K562 (cell line): ENCODE measurements at regions not wholly inside any gene's neighbourhood (a gene's known extent, or its start where the extent isn't known, plus 50 kb on each side); places are given as distances from the start of the nearest gene placed in this dataset.

Experiments used
- ATF1 ChIP-seq, 2 experiments: fragments of 450-650 bp in 1 of 2; IDR thresholded peaks; 2 replicates each; pipeline ENCODE4 v1.6.1; 2016; ENCODE audit warnings: missing compliant biosample characterization in 1 of 2, missing genetic modification characterization in 1 of 2
- ATF7 ChIP-seq: fragments of 450-650 bp; IDR thresholded peaks from 2 replicates; pipeline ENCODE4 v1.7.1; 2014; ENCODE audit warnings: mild to moderate bottlenecking, moderate library complexity
- C11orf30 ChIP-seq: fragments of 450-650 bp; IDR thresholded peaks from 2 replicates; pipeline ENCODE4 v1.6.1; 2016; ENCODE audit warnings: low read depth, mild to moderate bottlenecking
- CBFA2T3 ChIP-seq: fragments of 450-650 bp; IDR thresholded peaks from 2 replicates; pipeline ENCODE4 v1.6.1; 2017
- ERF ChIP-seq: fragments of 450-650 bp; formaldehyde crosslinking; IDR thresholded peaks from 2 replicates; pipeline ENCODE4 v1.4.0; 2020; ENCODE audit warnings: mild to moderate bottlenecking, mixed read lengths
- ID3 ChIP-seq, 2 experiments: fragments of 250-450 bp in 1 of 2; fragments of 450-650 bp in 1 of 2; sonication (Bioruptor Pico) in 1 of 2; IDR thresholded peaks; 2 replicates each; pipeline versions ENCODE4 v1.6.1 to v1.8.0; 2016 to 2021; ENCODE audit warnings: mild to moderate bottlenecking in 2 of 2, moderate library complexity in 2 of 2, missing compliant biosample characterization in 1 of 2, missing genetic modification characterization in 1 of 2
- MAFF ChIP-seq: IDR thresholded peaks from 2 replicates; pipeline ENCODE4 v1.6.1; 2012; ENCODE audit warnings: low read length, improper control_type of control experiment
- MYNN ChIP-seq, 2 experiments: sonication (generic); formaldehyde crosslinking in 1 of 2; IDR thresholded peaks; 2 replicates each; pipeline versions ENCODE4 v1.5.0 to v1.6.1; 2016 to 2020; ENCODE audit warnings: antibody characterized with exemption in 1 of 2, missing genetic modification reagents in 1 of 2
- NKRF ChIP-seq: fragments of 450-650 bp; IDR thresholded peaks from 2 replicates; pipeline ENCODE4 v1.6.1; 2016; ENCODE audit warnings: borderline replicate concordance
- RBBP5 ChIP-seq: fragments of 200-600 bp; sonication (generic); IDR thresholded peaks from 2 replicates; pipeline ENCODE4 v1.6.1; 2012; ENCODE audit warnings: borderline replicate concordance, mild to moderate bottlenecking, low read length, control low read depth, inconsistent platforms; ENCODE audit not compliant: insufficient read depth, poor library complexity, severe bottlenecking
- TCF3 ChIP-seq: sonication (generic); formaldehyde crosslinking; IDR thresholded peaks from 2 replicates; pipeline ENCODE4 v1.4.0; 2020; ENCODE audit warnings: mild to moderate bottlenecking, missing genetic modification reagents
- TCFL5 ChIP-seq: fragments of 250-450 bp; sonication (Bioruptor Pico); conservative IDR thresholded peaks from 2 replicates; pipeline ENCODE4 v1.6.1; 2021; ENCODE audit warnings: mild to moderate bottlenecking, moderate library complexity, matching md5 sums
- TOE1 ChIP-seq, 2 experiments: fragments of 450-650 bp in 1 of 2; sonication (generic) in 1 of 2; formaldehyde crosslinking in 1 of 2; IDR thresholded peaks; 2 replicates each; pipeline versions ENCODE4 v1.7.1 to v1.8.0; 2016 to 2022; ENCODE audit warnings: borderline replicate concordance in 2 of 2, mild to moderate bottlenecking in 2 of 2, antibody characterized with exemption in 1 of 2, inconsistent platforms in 1 of 2, low read depth in 1 of 2, missing genetic modification reagents in 1 of 2, moderate library complexity in 1 of 2
- ZNF583 ChIP-seq: fragments of 250-450 bp; sonication (Bioruptor Pico); IDR thresholded peaks from 2 replicates; pipeline ENCODE4 v1.4.0; 2020
- ZNF589 ChIP-seq: fragments of 200-800 bp; sonication (Bioruptor generic); IDR thresholded peaks from 2 replicates; pipeline ENCODE4 v1.6.1; 2016; ENCODE audit warnings: low read depth, missing genetic modification characterization, missing compliant biosample characterization
- ZNF766 ChIP-seq: fragments of 200-800 bp; sonication (Bioruptor generic); conservative IDR thresholded peaks from 2 replicates; pipeline ENCODE4 v1.6.1; 2016; ENCODE audit warnings: missing genetic modification characterization, missing compliant biosample characterization
- TF ChIP-seq, protein P1 (sequence below), 2 experiments: IDR thresholded peaks; 2 replicates each; pipeline ENCODE4 v1.6.1; 2012; ENCODE audit warnings: improper control_type of control experiment in 2 of 2, low read depth in 2 of 2, low read length in 2 of 2, borderline replicate concordance in 1 of 2
- TF ChIP-seq, protein P2 (sequence below), 2 experiments: fragments of 450-650 bp in 1 of 2; sonication (generic) in 1 of 2; formaldehyde crosslinking in 1 of 2; IDR thresholded peaks in 1 of 2; conservative IDR thresholded peaks in 1 of 2; 2 replicates each; pipeline versions ENCODE4 v1.6.1 to v1.8.1; 2016 to 2023; ENCODE audit warnings: mild to moderate bottlenecking in 2 of 2, moderate library complexity in 2 of 2, inconsistent platforms in 1 of 2, missing genetic modification reagents in 1 of 2

DNA sequence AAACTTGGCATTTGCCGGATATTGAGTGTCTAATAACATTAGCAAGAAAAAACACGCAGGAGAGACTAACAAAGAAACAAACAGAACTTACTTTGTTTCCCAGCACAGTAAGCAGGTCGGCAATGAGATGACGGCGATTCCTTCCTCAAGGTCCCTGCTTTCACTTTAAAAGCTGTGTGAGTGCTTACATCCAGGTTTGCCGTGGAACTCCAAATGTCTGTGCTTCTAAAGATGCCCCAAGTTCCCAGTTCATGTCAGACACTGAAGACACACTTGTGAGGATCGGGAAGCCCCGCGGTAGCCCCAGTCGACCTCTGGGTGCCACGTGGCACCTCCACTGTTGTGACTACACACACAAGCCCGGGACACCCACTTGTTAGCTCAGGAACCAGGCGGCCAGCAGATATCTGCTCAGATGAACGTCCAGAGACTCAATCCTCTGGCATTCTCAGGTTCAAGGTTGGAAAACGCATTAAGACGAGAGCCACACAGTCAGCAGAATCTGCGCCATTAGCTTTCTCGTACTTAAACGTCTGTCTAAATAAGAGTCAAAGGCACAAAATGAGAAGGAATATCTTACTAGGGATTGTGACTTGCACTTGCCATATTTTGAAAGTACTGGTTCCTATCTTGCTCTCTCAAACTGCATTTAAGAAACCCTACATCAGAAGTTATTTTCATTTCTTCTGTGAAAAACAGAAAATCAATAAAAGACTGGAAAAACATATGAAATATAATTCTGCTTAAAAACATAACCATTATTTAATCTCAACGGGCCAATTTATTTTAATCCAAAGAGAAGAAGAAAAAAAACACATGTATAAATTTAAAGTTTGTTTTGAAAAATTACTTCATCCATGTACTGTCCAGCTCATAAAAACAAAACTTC, 207.6 kb upstream of the KLF14 start (continued):
- TF ChIP-seq ID3 (CRISPR knock-in tag; IDR thresholded peaks at IDR 0.05) (no peak), ID3 (tag; IDR thresholded peaks at IDR 0.05) (peak; percentile 38; the same call in 1 of the 2 replicates), TOE1 (IDR thresholded peaks at IDR 0.05; ENCODE audit: borderline replicate concordance) (0 out of 2 replicates have a peak, but pooled peaks have one; percentile 68), TOE1 (CRISPR knock-in tag; IDR thresholded peaks at IDR 0.05; ENCODE audit: borderline replicate concordance, low read depth) (no peak), ZNF766 (CRISPR knock-in tag) (no peak; the same call in 1 of the 2 replicates), ATF7 (peak; percentile 44; the same call in 1 of the 2 replicates), TCFL5 (CRISPR knock-in tag) (0 out of 2 replicates have a peak, but pooled peaks have one; percentile 31), ZNF589 (peak; percentile 85), ATF1 (CRISPR knock-in tag; IDR thresholded peaks at IDR 0.05) (no peak), ATF1 (tag; IDR thresholded peaks at IDR 0.05) (peak; percentile 42), ERF (CRISPR knock-in tag) (0 out of 2 replicates have a peak, but pooled peaks have one; percentile 13), CBFA2T3 (peak; percentile 2; the same call in 1 of the 2 replicates), MAFF (peak; percentile 63), C11orf30 (peak; percentile 84), ZNF583 (CRISPR knock-in tag) (no peak; the same call in 1 of the 2 replicates), TCF3 (CRISPR knock-in tag) (no peak), NKRF (peak; percentile 76; the same call in 1 of the 2 replicates), MYNN (IDR thresholded peaks at IDR 0.05) (peak; percentile 97), MYNN (CRISPR knock-in tag; IDR thresholded peaks at IDR 0.05) (no peak), RBBP5 (peak; percentile 25)
- TF ChIP-seq, protein P1, sequence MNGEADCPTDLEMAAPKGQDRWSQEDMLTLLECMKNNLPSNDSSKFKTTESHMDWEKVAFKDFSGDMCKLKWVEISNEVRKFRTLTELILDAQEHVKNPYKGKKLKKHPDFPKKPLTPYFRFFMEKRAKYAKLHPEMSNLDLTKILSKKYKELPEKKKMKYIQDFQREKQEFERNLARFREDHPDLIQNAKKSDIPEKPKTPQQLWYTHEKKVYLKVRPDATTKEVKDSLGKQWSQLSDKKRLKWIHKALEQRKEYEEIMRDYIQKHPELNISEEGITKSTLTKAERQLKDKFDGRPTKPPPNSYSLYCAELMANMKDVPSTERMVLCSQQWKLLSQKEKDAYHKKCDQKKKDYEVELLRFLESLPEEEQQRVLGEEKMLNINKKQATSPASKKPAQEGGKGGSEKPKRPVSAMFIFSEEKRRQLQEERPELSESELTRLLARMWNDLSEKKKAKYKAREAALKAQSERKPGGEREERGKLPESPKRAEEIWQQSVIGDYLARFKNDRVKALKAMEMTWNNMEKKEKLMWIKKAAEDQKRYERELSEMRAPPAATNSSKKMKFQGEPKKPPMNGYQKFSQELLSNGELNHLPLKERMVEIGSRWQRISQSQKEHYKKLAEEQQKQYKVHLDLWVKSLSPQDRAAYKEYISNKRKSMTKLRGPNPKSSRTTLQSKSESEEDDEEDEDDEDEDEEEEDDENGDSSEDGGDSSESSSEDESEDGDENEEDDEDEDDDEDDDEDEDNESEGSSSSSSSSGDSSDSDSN (IDR thresholded peaks at IDR 0.05; ENCODE audit: borderline replicate concordance in 1 of 2, low read depth in 2 of 2, low read length in 2 of 2): peak in 1 of 2 experiments; percentile 74; a peak in 1 of 4 replicates
- TF ChIP-seq, protein P2, sequence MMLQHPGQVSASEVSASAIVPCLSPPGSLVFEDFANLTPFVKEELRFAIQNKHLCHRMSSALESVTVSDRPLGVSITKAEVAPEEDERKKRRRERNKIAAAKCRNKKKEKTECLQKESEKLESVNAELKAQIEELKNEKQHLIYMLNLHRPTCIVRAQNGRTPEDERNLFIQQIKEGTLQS (IDR thresholded peaks at IDR 0.05): no peak
- TF ChIP-seq, protein P2 (CRISPR knock-in tag; conservative IDR thresholded peaks at IDR 0.05): 0 out of 2 replicates have a peak, but pooled peaks have one; percentile 1
